ENCODE measurements at regions not wholly inside any gene's neighbourhood (a gene's known extent, or its start where the extent isn't known, plus 50 kb on each side); places are given as distances from the start of the nearest gene placed in this dataset.

GRCh38 chr4:133996431-133997121, 205.0 kb downstream of the PABPC4L start:
- Histone ChIP-seq H3K4me3 (no peak overlapping the region), H3K27ac (no peak overlapping the region), H3K4me1 (replicated peaks in 1 of 2) (no peaks in the 10 kb centered on the region)
- in situ Hi-C loops (cut with MboI; ENCODE audit: low pct_unique_long_range_greater_than_20kb in 2 of 9, low sequenced_read_pairs in 9 of 9, unreplicated experiment in 9 of 9): no loop called here
- ATAC-seq (replicated peaks in 6 of 8): no peak
- 8 to 94% (median 81%) methylated on average over 3 to 6 of the region's 7 CpGs; no CpG with 5 or more reads in 1 of the 10 experiments for WGBS, 10 experiments

GRCh38 chr4:133995243-133995960, 206.2 kb downstream of the PABPC4L start:
- no peak for ATAC-seq (replicated peaks in 6 of 8)
- in situ Hi-C loops (cut with MboI; ENCODE audit: low pct_unique_long_range_greater_than_20kb in 2 of 9, low sequenced_read_pairs in 9 of 9, unreplicated experiment in 9 of 9): no loop called here
- H3K27ac ChIP-seq: no peak overlapping the region
- no peaks in the 10 kb centered on the region for H3K4me1 ChIP-seq (replicated peaks in 1 of 2)
- no peak overlapping the region for H3K4me3 ChIP-seq
- WGBS, 10 experiments: 14 to 100% (median 93%) methylated on average over 1 to 5 of the region's 5 CpGs; no CpG with 5 or more reads in 1 of the 10 experiments

- no peak for ATAC-seq (replicated peaks in 6 of 8)
- WGBS, 10 experiments: 0 to 57% (median 15%) methylated on average over 1 of the region's 1 CpG; no CpG with 5 or more reads in 2 of the 10 experiments
- in situ Hi-C loops (cut with MboI; ENCODE audit: low pct_unique_long_range_greater_than_20kb in 2 of 9, low sequenced_read_pairs in 9 of 9, unreplicated experiment in 9 of 9): no loop called here
- Histone ChIP-seq H3K27ac (no peak overlapping the region), H3K4me3 (no peak overlapping the region), H3K4me1 (replicated peaks in 1 of 2) (no peaks in the 10 kb centered on the region)
Observed at GRCh38 chr4:133982533-133983224, 218.9 kb downstream of the PABPC4L start.

GRCh38 chr4:133981327-133981726, 220.3 kb downstream of the PABPC4L start:
- H3K27ac ChIP-seq: no peak overlapping the region
- 50 to 100% (median 86%) methylated on average over 1 to 2 of the region's 2 CpGs for WGBS, 10 experiments
- H3K4me3 ChIP-seq: no peak overlapping the region
- no peak for ATAC-seq (replicated peaks in 6 of 8)
- no peaks in the 10 kb centered on the region for H3K4me1 ChIP-seq (replicated peaks in 1 of 2)
- in situ Hi-C loops (cut with MboI; ENCODE audit: low pct_unique_long_range_greater_than_20kb in 2 of 9, low sequenced_read_pairs in 9 of 9, unreplicated experiment in 9 of 9): no loop called here

GRCh38 chr4:133972586-133972985, 229.0 kb downstream of the PABPC4L start:
- in situ Hi-C loops (cut with MboI; ENCODE audit: low pct_unique_long_range_greater_than_20kb in 2 of 9, low sequenced_read_pairs in 9 of 9, unreplicated experiment in 9 of 9): no loop called here
- no peak overlapping the region for H3K4me3 ChIP-seq
- ATAC-seq (replicated peaks in 6 of 8): peak in 4 of 8 experiments; percentile 48 to 72 (median 62)
- WGBS, 10 experiments: 14 to 100% (median 73%) methylated on average over 1 to 2 of the region's 2 CpGs
- no peak overlapping the region for H3K27ac ChIP-seq
- no peaks in the 10 kb centered on the region for H3K4me1 ChIP-seq (replicated peaks in 1 of 2)

- in situ Hi-C loops (cut with MboI; ENCODE audit: low pct_unique_long_range_greater_than_20kb in 2 of 9, low sequenced_read_pairs in 9 of 9, unreplicated experiment in 9 of 9): no loop called here
- H3K4me1 ChIP-seq (replicated peaks in 1 of 2): no peaks in the 10 kb centered on the region
- peak; percentile 59 to 98 (median 85) for ATAC-seq (replicated peaks in 6 of 8)
- no peak overlapping the region for H3K27ac ChIP-seq
- no peak overlapping the region for H3K4me3 ChIP-seq
- WGBS, 10 experiments: 0 to 83% (median 58%) methylated on average over 2 to 4 of the region's 4 CpGs
Observed at GRCh38 chr4:133969202-133969848, 232.3 kb downstream of the PABPC4L start.

GRCh38 chr4:133968174-133968573, 233.4 kb downstream of the PABPC4L start:
- Histone ChIP-seq H3K4me3 (no peak overlapping the region), H3K4me1 (replicated peaks in 1 of 2) (no peaks in the 10 kb centered on the region), H3K27ac (no peak overlapping the region)
- 0 to 71% (median 59%) methylated on average over 2 to 3 of the region's 3 CpGs; no CpG with 5 or more reads in 1 of the 10 experiments for WGBS, 10 experiments
- in situ Hi-C loops (cut with MboI; ENCODE audit: low pct_unique_long_range_greater_than_20kb in 2 of 9, low sequenced_read_pairs in 9 of 9, unreplicated experiment in 9 of 9): no loop called here
- ATAC-seq (replicated peaks in 6 of 8): no peak

- Histone ChIP-seq H3K4me1 (replicated peaks in 1 of 2) (no peaks in the 10 kb centered on the region), H3K27ac (no peak overlapping the region), H3K4me3 (no peak overlapping the region)
- in situ Hi-C loops (cut with MboI; ENCODE audit: low pct_unique_long_range_greater_than_20kb in 2 of 9, low sequenced_read_pairs in 9 of 9, unreplicated experiment in 9 of 9): no loop called here
- WGBS, 10 experiments: 20 to 100% (median 40%) methylated on average over 1 to 2 of the region's 2 CpGs; no CpG with 5 or more reads in 5 of the 10 experiments
- ATAC-seq (replicated peaks in 6 of 8): no peak
Observed at GRCh38 chr4:133960975-133961374, 240.6 kb downstream of the PABPC4L start.

GRCh38 chr4:133943081-133943480, 258.5 kb downstream of the PABPC4L start:
- H3K4me3 ChIP-seq: no peak overlapping the region
- no peak overlapping the region for H3K27ac ChIP-seq
- WGBS, 10 experiments: 0 to 50% (median 40%) methylated on average over 1 of the region's 1 CpG; no CpG with 5 or more reads in 4 of the 10 experiments
- no peaks in the 10 kb centered on the region for H3K4me1 ChIP-seq (replicated peaks in 1 of 2)
- ATAC-seq (replicated peaks in 6 of 8): no peak
- in situ Hi-C loops (cut with MboI; ENCODE audit: low pct_unique_long_range_greater_than_20kb in 2 of 9, low sequenced_read_pairs in 9 of 9, unreplicated experiment in 9 of 9): no loop called here

- no peak for ATAC-seq (replicated peaks in 6 of 8)
- no peaks in the 10 kb centered on the region for H3K4me1 ChIP-seq (replicated peaks in 1 of 2)
- in situ Hi-C loops (cut with MboI; ENCODE audit: low pct_unique_long_range_greater_than_20kb in 2 of 9, low sequenced_read_pairs in 9 of 9, unreplicated experiment in 9 of 9): no loop called here
- H3K4me3 ChIP-seq: no peak overlapping the region
- no peak overlapping the region for H3K27ac ChIP-seq
Observed at GRCh38 chr4:133938061-133938460, 263.5 kb downstream of the PABPC4L start.

GRCh38 chr4:133929531-133930239, 271.9 kb downstream of the PABPC4L start:
- Histone ChIP-seq H3K27ac (peak overlapping the region; percentile 11 to 54), H3K4me3 (no peak overlapping the region), H3K4me1 (replicated peaks in 1 of 2) (peaks cover 4 to 28% of the 10 kb centered on the region in 2 donors)
- in situ Hi-C loops (cut with MboI; ENCODE audit: low pct_unique_long_range_greater_than_20kb in 2 of 9, low sequenced_read_pairs in 9 of 9, unreplicated experiment in 9 of 9): no loop called here
- ATAC-seq (replicated peaks in 6 of 8): peak in 5 of 8 experiments; percentile 65 to 94 (median 90)
- 20 to 100% (median 83%) methylated on average over 1 of the region's 1 CpG; no CpG with 5 or more reads in 2 of the 10 experiments for WGBS, 10 experiments

GRCh38 chr4:133921280-133922195, 280.1 kb downstream of the PABPC4L start:
- 17 to 100% (median 93%) methylated on average over 1 to 5 of the region's 8 CpGs for WGBS, 10 experiments
- peaks cover 0 to 16% of the 10 kb centered on the region in 2 donors for H3K4me1 ChIP-seq (replicated peaks in 1 of 2)
- in situ Hi-C loops (cut with MboI; ENCODE audit: low pct_unique_long_range_greater_than_20kb in 2 of 9, low sequenced_read_pairs in 9 of 9, unreplicated experiment in 9 of 9): no loop called here
- no peak overlapping the region for H3K4me3 ChIP-seq
- no peak overlapping the region for H3K27ac ChIP-seq
- ATAC-seq (replicated peaks in 6 of 8): no peak
